ENCODE measurements at regions not wholly inside any gene's neighbourhood (a gene's known extent, or its start where the extent isn't known, plus 50 kb on each side); places are given as distances from the start of the nearest gene placed in this dataset.

- TF ChIP-seq ZNF609 (CRISPR knock-in tag; IDR thresholded peaks at IDR 0.05; ENCODE audit: borderline replicate concordance) = no peak
- TF ChIP-seq GABPB1 (CRISPR knock-in tag; IDR thresholded peaks at IDR 0.05) = no peak
- no peak for TF ChIP-seq KAT2B (IDR thresholded peaks at IDR 0.05; ENCODE audit: low read depth, low read length)
- no peak for TF ChIP-seq ZNF121 (CRISPR knock-in tag; conservative IDR thresholded peaks at IDR 0.05)
- no peak for TF ChIP-seq POLR2G (IDR thresholded peaks at IDR 0.05; ENCODE audit: low read depth, low read length)
- TF ChIP-seq ZNF316 (IDR thresholded peaks at IDR 0.05) = peak; percentile 88
- TF ChIP-seq MTF1 (CRISPR knock-in tag; IDR thresholded peaks at IDR 0.05; ENCODE audit: borderline replicate concordance) = no peak
- TF ChIP-seq THRB (CRISPR knock-in tag; conservative IDR thresholded peaks at IDR 0.05) = no peak
- TF ChIP-seq ATF1 (CRISPR knock-in tag; IDR thresholded peaks at IDR 0.05) = no peak
- peak; percentile 37; the same call in 1 of the 2 replicates for TF ChIP-seq ATF1 (tag; IDR thresholded peaks at IDR 0.05)
- no peak for TF ChIP-seq CC2D1A (IDR thresholded peaks at IDR 0.05)
- TF ChIP-seq CREM (IDR thresholded peaks at IDR 0.05; ENCODE audit: low read depth) = peak; percentile 56; the same call in 1 of the 2 replicates
- no peak for TF ChIP-seq CHD4 (IDR thresholded peaks at IDR 0.05; ENCODE audit: insufficient read depth, insufficient replicate concordance, low read depth, low read length, poor library complexity, severe bottlenecking)
- TF ChIP-seq FOXM1 (IDR thresholded peaks at IDR 0.05; ENCODE audit: low read depth) = no peak
- no peak for TF ChIP-seq FOXM1 (CRISPR knock-in tag; IDR thresholded peaks at IDR 0.05; ENCODE audit: low read depth)
- TF ChIP-seq MTA3 (IDR thresholded peaks at IDR 0.05; ENCODE audit: borderline replicate concordance) = no peak
- no peak for TF ChIP-seq TFE3 (CRISPR knock-in tag; IDR thresholded peaks at IDR 0.05)
- no peak for TF ChIP-seq SIN3A (IDR thresholded peaks at IDR 0.05; ENCODE audit: borderline replicate concordance in 2 of 2, control insufficient read depth in 1 of 2, low read depth in 2 of 2, low read length in 2 of 2)
- TF ChIP-seq ZNF668 (CRISPR knock-in tag; IDR thresholded peaks at IDR 0.05) = no peak
- no peak for TF ChIP-seq SMARCB1 (IDR thresholded peaks at IDR 0.05; ENCODE audit: insufficient read length, low read depth)
- no peak for TF ChIP-seq HNRNPUL1 (IDR thresholded peaks at IDR 0.05; ENCODE audit: low read length)
- TF ChIP-seq RFX7 (CRISPR knock-in tag; IDR thresholded peaks at IDR 0.05) = no peak
These were observed 302.6 kb upstream of the LYZL1 start (continued) for GRCh38 chr10:28986117-28986792.
